GM23338 (cell line): ENCODE measurements at regions not wholly inside any gene's neighbourhood (a gene's known extent, or its start where the extent isn't known, plus 50 kb on each side); places are given as distances from the start of the nearest gene placed in this dataset.

Experiments used
- ATAC-seq: fragments of 200-7000 bp; cut with Tn5 transposase; 3 replicates; pipeline ENCODE4 v1.9.1; 2020
- DNase-seq: peaks from one replicate; pipeline ENCODE4 v3.0.0-alpha.2; 2015; ENCODE audit warnings: low spot score
- H2AFZ ChIP-seq: fragments of 200-600 bp; sonication (generic); 2 replicates; pipeline ENCODE4 v1.8.0; 2016; ENCODE audit warnings: antibody characterized with exemption, mild to moderate bottlenecking, moderate library complexity
- H3F3A ChIP-seq: fragments of 200-600 bp; sonication (generic); replicated peaks from 2 replicates; pipeline ENCODE4 v1.8.0; 2017; ENCODE audit warnings: antibody characterized with exemption, mixed run types, low read depth
- H3K27ac ChIP-seq: fragments of 200-600 bp; sonication (generic); 2 replicates; pipeline ENCODE4 v1.6.1; 2016; ENCODE audit warnings: low read depth
- H3K27me3 ChIP-seq: fragments of 200-600 bp; sonication (generic); 2 replicates; pipeline ENCODE4 v1.8.0; 2016; ENCODE audit warnings: mild to moderate bottlenecking, mixed run types, moderate library complexity; ENCODE audit not compliant: insufficient read depth
- H3K36me3 ChIP-seq: fragments of 200-600 bp; sonication (generic); 2 replicates; pipeline ENCODE4 v1.8.0; 2016; ENCODE audit warnings: mild to moderate bottlenecking; ENCODE audit not compliant: insufficient read depth
- H3K4me1 ChIP-seq: fragments of 200-600 bp; sonication (generic); 2 replicates; pipeline ENCODE4 v1.8.0; 2016; ENCODE audit warnings: mild to moderate bottlenecking, moderate library complexity; ENCODE audit not compliant: insufficient read depth
- H3K4me2 ChIP-seq: fragments of 200-600 bp; sonication (generic); 2 replicates; pipeline ENCODE4 v1.7.1; 2017; ENCODE audit warnings: mixed run types
- H3K4me3 ChIP-seq: fragments of 200-600 bp; sonication (generic); 2 replicates; pipeline ENCODE4 v1.6.1; 2016; ENCODE audit warnings: mixed run types
- H3K79me2 ChIP-seq: fragments of 200-600 bp; sonication (generic); replicated peaks from 2 replicates; pipeline ENCODE4 v1.8.0; 2017; ENCODE audit warnings: mild to moderate bottlenecking; ENCODE audit not compliant: insufficient read depth
- H3K9me2 ChIP-seq: fragments of 200-600 bp; sonication (generic); 2 replicates; pipeline ENCODE4 v1.8.0; 2017; ENCODE audit not compliant: insufficient read depth
- H4K20me1 ChIP-seq: fragments of 200-600 bp; sonication (generic); replicated peaks from 2 replicates; pipeline ENCODE4 v1.8.0; 2017; ENCODE audit warnings: mild to moderate bottlenecking; ENCODE audit not compliant: insufficient read depth
- H3K27ac Mint-ChIP-seq: 2 replicates; pipeline ENCODE4 v1.8.0; 2020; ENCODE audit warnings: inconsistent platforms, mild to moderate bottlenecking, moderate library complexity, mixed read lengths
- H3K27me3 Mint-ChIP-seq: 3 replicates; pipeline ENCODE4 v1.8.0; 2022; ENCODE audit warnings: low read depth, mild to moderate bottlenecking, moderate library complexity, mixed read lengths, inconsistent platforms; ENCODE audit not compliant: insufficient read depth, poor library complexity
- H3K36me3 Mint-ChIP-seq: 3 replicates; pipeline ENCODE4 v1.8.0; 2021; ENCODE audit warnings: low read depth, mild to moderate bottlenecking, inconsistent platforms, moderate library complexity, mixed read lengths
- H3K4me1 Mint-ChIP-seq: 3 replicates; pipeline ENCODE4 v1.8.0; 2020; ENCODE audit warnings: mild to moderate bottlenecking, inconsistent platforms, mixed read lengths
- H3K4me3 Mint-ChIP-seq: 3 replicates; pipeline ENCODE4 v1.8.0; 2021; ENCODE audit warnings: moderate library complexity, mild to moderate bottlenecking, inconsistent platforms, mixed read lengths
- H3K9me3 Mint-ChIP-seq: 3 replicates; pipeline ENCODE4 v1.8.0; 2020; ENCODE audit warnings: moderate library complexity, mild to moderate bottlenecking, inconsistent platforms, mixed read lengths
- CREB1 ChIP-seq: fragments of 250-450 bp; sonication (Bioruptor Pico); IDR thresholded peaks from 2 replicates; pipeline ENCODE4 v1.5.0; 2020; ENCODE audit warnings: low read depth, mild to moderate bottlenecking, moderate library complexity
- CTCF ChIP-seq, 2 experiments: fragments of 200-600 bp in 1 of 2; sonication (generic) in 1 of 2; conservative IDR thresholded peaks; 2 replicates each; pipeline versions ENCODE4 v1.5.1 to v1.6.1; 2016 to 2017; ENCODE audit warnings: antibody characterized with exemption in 2 of 2, low read depth in 2 of 2, mild to moderate bottlenecking in 2 of 2, moderate library complexity in 1 of 2
- EZH2 ChIP-seq: fragments of 200-600 bp; sonication (generic); IDR thresholded peaks from one replicate; pipeline ENCODE4 v1.8.0; 2017; ENCODE audit warnings: antibody characterized with exemption, mild to moderate bottlenecking, low read depth; ENCODE audit not compliant: unreplicated experiment
- EZH2phosphoT487 ChIP-seq: fragments of 200-600 bp; sonication (generic); IDR thresholded peaks from one replicate; pipeline ENCODE4 v1.8.1; 2018; ENCODE audit warnings: antibody characterized with exemption; ENCODE audit not compliant: unreplicated experiment
- JUNB ChIP-seq: IDR thresholded peaks from one replicate; pipeline ENCODE4 v1.6.1; 2016; ENCODE audit warnings: antibody characterized with exemption; ENCODE audit not compliant: unreplicated experiment
- NANOG ChIP-seq: IDR thresholded peaks from 2 replicates; pipeline ENCODE4 v1.6.1; 2016; ENCODE audit warnings: antibody characterized with exemption, borderline replicate concordance
- POLR2AphosphoS5 ChIP-seq: IDR thresholded peaks from 2 replicates; pipeline ENCODE4 v1.6.1; 2016; ENCODE audit warnings: antibody characterized with exemption, low read depth
- REST ChIP-seq: IDR thresholded peaks from one replicate; pipeline ENCODE4 v1.6.1; 2018; ENCODE audit warnings: antibody characterized with exemption; ENCODE audit not compliant: unreplicated experiment
- STAT1 ChIP-seq: IDR thresholded peaks from one replicate; pipeline ENCODE4 v1.6.1; 2016; ENCODE audit warnings: antibody characterized with exemption; ENCODE audit not compliant: unreplicated experiment
- ZNF114 ChIP-seq: fragments of 250-450 bp; sonication (Bioruptor Pico); IDR thresholded peaks from 2 replicates; pipeline ENCODE4 v1.5.0; 2020; ENCODE audit warnings: mild to moderate bottlenecking, moderate library complexity
- ZNF462 ChIP-seq: fragments of 250-450 bp; sonication (Bioruptor Pico); IDR thresholded peaks from 2 replicates; pipeline ENCODE4 v1.5.0; 2020; ENCODE audit warnings: mild to moderate bottlenecking, moderate library complexity

- Histone ChIP-seq H3K9me2 (no peaks in the 10 kb centered on the region), H3K4me3 (no peak overlapping the region), H2AFZ (peak overlapping the region; percentile 92), H4K20me1 (no peaks in the 10 kb centered on the region), H3K27ac (no peak overlapping the region), H3K4me1 (no peaks in the 10 kb centered on the region), H3K27me3 (no peaks in the 10 kb centered on the region), H3K4me2 (no peak overlapping the region), H3K79me2 (no peaks in the 10 kb centered on the region), H3F3A (no peaks in the 10 kb centered on the region), H3K36me3 (no peaks in the 10 kb centered on the region)
- no peaks in the 10 kb centered on the region for H3K9me3 Mint-ChIP-seq
- peaks cover 6% of the 10 kb centered on the region for H3K27me3 Mint-ChIP-seq
- H3K36me3 Mint-ChIP-seq = no peaks in the 10 kb centered on the region
- no peak overlapping the region for H3K27ac Mint-ChIP-seq
- no peak for ATAC-seq
- H3K4me1 Mint-ChIP-seq = peaks cover 10% of the 10 kb centered on the region; the same call in 1 of the 3 replicates
- TF ChIP-seq CREB1 = no peak
- no peak overlapping the region for H3K4me3 Mint-ChIP-seq
- no peak for DNase-seq
These were observed 314.9 kb upstream of the TSHZ3 start for GRCh38 chr19:31664096-31664495.

GRCh38 chr19:31664997-31665396 lies 315.8 kb upstream of the TSHZ3 start:
- ATAC-seq = no peak
- Histone ChIP-seq H3K79me2 (no peaks in the 10 kb centered on the region), H4K20me1 (no peaks in the 10 kb centered on the region), H2AFZ (peak overlapping the region; percentile 92; the same call in 1 of the 2 replicates), H3K4me1 (no peaks in the 10 kb centered on the region), H3K9me2 (no peaks in the 10 kb centered on the region), H3K4me3 (no peak overlapping the region), H3K36me3 (no peaks in the 10 kb centered on the region), H3K27ac (no peak overlapping the region), H3F3A (no peaks in the 10 kb centered on the region), H3K4me2 (no peak overlapping the region), H3K27me3 (no peaks in the 10 kb centered on the region)
- no peak overlapping the region for H3K4me3 Mint-ChIP-seq
- no peaks in the 10 kb centered on the region for H3K36me3 Mint-ChIP-seq
- DNase-seq = no peak
- H3K27me3 Mint-ChIP-seq = peaks cover 6% of the 10 kb centered on the region
- no peaks in the 10 kb centered on the region for H3K9me3 Mint-ChIP-seq
- peak overlapping the region; percentile 76; the same call in 1 of the 2 replicates for H3K27ac Mint-ChIP-seq
- H3K4me1 Mint-ChIP-seq = peaks cover 10% of the 10 kb centered on the region; the same call in 1 of the 3 replicates
- no peak for TF ChIP-seq CREB1
- TF ChIP-seq STAT1 = no peak
- TF ChIP-seq POLR2AphosphoS5 = no peak
- TF ChIP-seq JUNB = no peak
- no peak for TF ChIP-seq CTCF (conservative IDR thresholded peaks at IDR 0.05; ENCODE audit: low read depth in 2 of 2)
- no peak for TF ChIP-seq REST
- TF ChIP-seq EZH2 = no peak
- TF ChIP-seq ZNF114 (CRISPR knock-in tag) = no peak
- TF ChIP-seq NANOG = no peak
- no peak for TF ChIP-seq ZNF462
- TF ChIP-seq EZH2phosphoT487 = no peak
